OCI-LY1 (cell line): ENCODE measurements at regions not wholly inside any gene's neighbourhood (a gene's known extent, or its start where the extent isn't known, plus 50 kb on each side); places are given as distances from the start of the nearest gene placed in this dataset.

ENCODE experiments used
- H2AFZ ChIP-seq: fragments of 200-600 bp; sonication (generic), shearing (Covaris generic); 2 replicates; pipeline ENCODE4 v1.6.0; 2014; ENCODE audit warnings: antibody characterized with exemption, mild to moderate bottlenecking, low read length
- H3F3A ChIP-seq: fragments of 200-600 bp; sonication (generic), shearing (Covaris generic); 2 replicates; pipeline ENCODE4 v1.6.0; 2014; ENCODE audit warnings: mild to moderate bottlenecking, antibody characterized with exemption, low read length, moderate library complexity; ENCODE audit not compliant: insufficient read depth
- H3K27ac ChIP-seq: fragments of 200-600 bp; sonication (generic); 2 replicates; pipeline ENCODE4 v1.5.1; 2014; ENCODE audit warnings: low read length, mixed run types, mild to moderate bottlenecking, low read depth; ENCODE audit not compliant: poor library complexity, severe bottlenecking
- H3K27me3 ChIP-seq: fragments of 200-600 bp; sonication (generic); 2 replicates; pipeline ENCODE4 v1.6.0; 2014; ENCODE audit warnings: antibody characterized with exemption, mild to moderate bottlenecking, low read length, moderate library complexity; ENCODE audit not compliant: insufficient read depth
- H3K36me3 ChIP-seq: fragments of 200-600 bp; sonication (generic); 2 replicates; pipeline ENCODE4 v1.6.1; 2014; ENCODE audit warnings: mild to moderate bottlenecking, antibody characterized with exemption, low read length, moderate library complexity, mixed read lengths; ENCODE audit not compliant: insufficient read depth
- H3K4me1 ChIP-seq: fragments of 200-600 bp; sonication (generic); 2 replicates; pipeline ENCODE4 v1.5.1; 2014; ENCODE audit warnings: mild to moderate bottlenecking, low read length, moderate library complexity; ENCODE audit not compliant: insufficient read depth, severe bottlenecking
- H3K4me2 ChIP-seq: fragments of 200-600 bp; sonication (generic), shearing (Covaris generic); 2 replicates; pipeline ENCODE4 v1.6.1; 2014; ENCODE audit warnings: low read length
- H3K4me3 ChIP-seq: fragments of 200-600 bp; sonication (generic); 2 replicates; pipeline ENCODE4 v1.5.1; 2014; ENCODE audit warnings: low read length, low read depth, mild to moderate bottlenecking, mixed read lengths; ENCODE audit not compliant: poor library complexity, severe bottlenecking
- H3K79me2 ChIP-seq: fragments of 200-600 bp; shearing (Covaris generic); 2 replicates; pipeline ENCODE4 v1.6.1; 2016; ENCODE audit warnings: mixed run types, low read length, mixed read lengths; ENCODE audit not compliant: insufficient read depth
- H3K9ac ChIP-seq: fragments of 200-600 bp; sonication (generic), shearing (Covaris generic); 2 replicates; pipeline ENCODE4 v1.6.1; 2014; ENCODE audit warnings: mild to moderate bottlenecking, low read length, mixed read lengths
- H3K9me2 ChIP-seq: fragments of 200-600 bp; sonication (generic), shearing (Covaris generic); 2 replicates; pipeline ENCODE4 v1.6.1; 2014; ENCODE audit warnings: low read depth, mild to moderate bottlenecking, low read length, mixed read lengths
- H3K9me3 ChIP-seq: fragments of 200-600 bp; shearing (Covaris generic); 2 replicates; pipeline ENCODE4 v1.6.1; 2014; ENCODE audit warnings: low read length, mixed read lengths
- H4K20me1 ChIP-seq: fragments of 200-600 bp; sonication (generic), shearing (Covaris generic); 2 replicates; pipeline ENCODE4 v1.6.0; 2016; ENCODE audit warnings: mild to moderate bottlenecking, low read length; ENCODE audit not compliant: insufficient read depth
- EZH2 ChIP-seq: fragments of 200-600 bp; sonication (generic), shearing (Covaris generic); IDR thresholded peaks from 2 replicates; pipeline ENCODE4 v1.8.0; 2017; ENCODE audit warnings: borderline replicate concordance, mixed run types, mild to moderate bottlenecking, antibody characterized with exemption, low read length, moderate library complexity, mixed read lengths
- TF ChIP-seq, protein P1 (sequence below): fragments of 200-600 bp; sonication (generic), shearing (Covaris generic); IDR thresholded peaks from 2 replicates; pipeline ENCODE4 v1.5.1; 2017; ENCODE audit warnings: mild to moderate bottlenecking, antibody characterized with exemption, low read length, moderate library complexity, mixed read lengths

DNA sequence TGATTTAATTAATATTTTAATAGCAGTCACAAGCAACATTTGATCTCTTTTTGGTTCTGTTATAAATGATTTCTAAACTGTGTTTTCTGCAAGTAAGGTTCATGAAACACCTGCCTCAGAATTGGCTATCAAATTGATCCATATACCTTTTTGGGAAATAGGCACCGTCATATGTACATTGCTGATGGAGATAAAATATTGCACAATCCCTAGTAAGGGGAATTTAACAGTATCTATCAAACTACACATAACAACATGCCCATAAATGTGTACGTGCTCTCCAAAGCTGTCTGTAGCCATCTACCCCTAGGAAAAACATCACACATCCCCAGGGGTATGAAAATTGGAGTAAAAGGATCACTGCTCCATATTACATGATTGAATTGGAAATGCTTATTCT, 167.3 kb upstream of the CPNE8 start:
- H2AFZ ChIP-seq: no peak overlapping the region
- no peaks in the 10 kb centered on the region for H3K27me3 ChIP-seq
- H4K20me1 ChIP-seq: no peaks in the 10 kb centered on the region
- TF ChIP-seq EZH2: no peak
- TF ChIP-seq, protein P1, sequence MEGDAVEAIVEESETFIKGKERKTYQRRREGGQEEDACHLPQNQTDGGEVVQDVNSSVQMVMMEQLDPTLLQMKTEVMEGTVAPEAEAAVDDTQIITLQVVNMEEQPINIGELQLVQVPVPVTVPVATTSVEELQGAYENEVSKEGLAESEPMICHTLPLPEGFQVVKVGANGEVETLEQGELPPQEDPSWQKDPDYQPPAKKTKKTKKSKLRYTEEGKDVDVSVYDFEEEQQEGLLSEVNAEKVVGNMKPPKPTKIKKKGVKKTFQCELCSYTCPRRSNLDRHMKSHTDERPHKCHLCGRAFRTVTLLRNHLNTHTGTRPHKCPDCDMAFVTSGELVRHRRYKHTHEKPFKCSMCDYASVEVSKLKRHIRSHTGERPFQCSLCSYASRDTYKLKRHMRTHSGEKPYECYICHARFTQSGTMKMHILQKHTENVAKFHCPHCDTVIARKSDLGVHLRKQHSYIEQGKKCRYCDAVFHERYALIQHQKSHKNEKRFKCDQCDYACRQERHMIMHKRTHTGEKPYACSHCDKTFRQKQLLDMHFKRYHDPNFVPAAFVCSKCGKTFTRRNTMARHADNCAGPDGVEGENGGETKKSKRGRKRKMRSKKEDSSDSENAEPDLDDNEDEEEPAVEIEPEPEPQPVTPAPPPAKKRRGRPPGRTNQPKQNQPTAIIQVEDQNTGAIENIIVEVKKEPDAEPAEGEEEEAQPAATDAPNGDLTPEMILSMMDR: no peak
- no peaks in the 10 kb centered on the region for H3F3A ChIP-seq
- H3K36me3 ChIP-seq: no peaks in the 10 kb centered on the region
- no peak overlapping the region for H3K27ac ChIP-seq
- no peaks in the 10 kb centered on the region for H3K4me1 ChIP-seq
- H3K9me3 ChIP-seq: no peaks in the 10 kb centered on the region
- no peak overlapping the region for H3K4me3 ChIP-seq
- no peak overlapping the region for H3K9ac ChIP-seq
- no peaks in the 10 kb centered on the region for H3K9me2 ChIP-seq
- H3K79me2 ChIP-seq: no peaks in the 10 kb centered on the region
- H3K4me2 ChIP-seq: no peak overlapping the region

DNA sequence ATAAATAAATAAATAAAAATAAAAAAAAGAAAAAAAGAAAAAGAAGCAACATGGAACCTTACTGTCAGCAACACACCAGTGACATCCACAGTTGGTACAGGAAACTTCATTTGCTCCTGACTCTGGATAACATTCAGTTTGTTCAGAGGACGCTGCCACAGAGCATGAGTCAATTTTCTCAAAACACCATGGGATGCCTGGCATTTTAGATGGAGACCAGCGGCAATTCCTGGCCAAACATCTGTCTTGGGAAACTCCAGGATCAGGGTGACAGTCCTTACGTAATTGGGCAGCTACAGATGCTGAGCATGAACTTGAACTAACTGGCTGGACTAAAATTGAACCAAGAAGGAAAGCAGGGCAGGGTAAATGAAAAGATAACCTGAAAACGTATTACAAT, 166.2 kb upstream of the CPNE8 start:
- no peaks in the 10 kb centered on the region for H3K79me2 ChIP-seq
- H3K4me2 ChIP-seq: no peak overlapping the region

DNA sequence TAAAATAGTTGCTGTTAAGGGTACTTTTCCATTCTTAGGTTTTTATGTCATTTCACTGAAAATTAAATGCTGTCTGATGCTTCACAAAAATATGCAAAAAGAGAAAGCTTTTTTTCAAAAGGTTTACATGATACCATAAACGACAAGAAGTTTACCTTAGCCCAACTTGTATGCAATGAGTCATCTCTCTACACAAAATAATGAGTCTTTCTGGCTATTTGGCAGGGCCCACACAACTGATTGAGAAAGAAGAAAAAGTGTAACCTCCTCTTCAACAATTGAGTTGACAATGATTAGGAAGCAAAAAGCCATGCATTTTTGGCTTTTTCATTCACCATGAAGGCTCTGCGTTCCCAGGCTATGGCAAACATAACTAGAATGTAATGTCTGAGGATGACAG, 165.4 kb upstream of the CPNE8 start:
- Histone ChIP-seq H3K9me3 (no peaks in the 10 kb centered on the region), H3K79me2 (no peaks in the 10 kb centered on the region), H4K20me1 (no peaks in the 10 kb centered on the region), H3K4me1 (no peaks in the 10 kb centered on the region), H3K4me3 (no peak overlapping the region), H3K27ac (no peak overlapping the region), H3F3A (no peaks in the 10 kb centered on the region), H3K36me3 (no peaks in the 10 kb centered on the region), H3K9ac (no peak overlapping the region), H3K9me2 (no peaks in the 10 kb centered on the region), H3K27me3 (no peaks in the 10 kb centered on the region), H3K4me2 (no peak overlapping the region), H2AFZ (no peak overlapping the region)
- TF ChIP-seq, protein P1: no peak
- no peak for TF ChIP-seq EZH2

More for the DNA sequence above, 166.2 kb upstream of the CPNE8 start:
- Histone ChIP-seq H3K36me3 (no peaks in the 10 kb centered on the region), H3K27me3 (no peaks in the 10 kb centered on the region), H2AFZ (no peak overlapping the region), H3K9me3 (no peaks in the 10 kb centered on the region), H4K20me1 (no peaks in the 10 kb centered on the region), H3K4me3 (no peak overlapping the region), H3K9me2 (no peaks in the 10 kb centered on the region), H3F3A (no peaks in the 10 kb centered on the region), H3K4me1 (no peaks in the 10 kb centered on the region), H3K27ac (no peak overlapping the region), H3K9ac (no peak overlapping the region)
- TF ChIP-seq, protein P1: no peak
- TF ChIP-seq EZH2: no peak
